Cardiac fibroblast (primary cell): ENCODE measurements at regions not wholly inside any gene's neighbourhood (a gene's known extent, or its start where the extent isn't known, plus 50 kb on each side); places are given as distances from the start of the nearest gene placed in this dataset.
"Not testable (repeated sequence)": the region's sequence is repeated elsewhere in the genome, so short reads cannot be mapped to it uniquely, and the experiment has no call there.

Experiments used
- DNase-seq, 2 donors: peaks; one replicate each; pipeline versions ENCODE4 v3.0.0 to v3.0.0-alpha.2; 2010; ENCODE audit warnings: low read depth in 2 of 2
- H3K4me3 ChIP-seq, 2 donors: replicated peaks in 1 of 2; 1 replicate in 1 of 2; 2 replicates in 1 of 2; pipeline ENCODE4 v1.5.1; 2011; ENCODE audit warnings: low read depth in 2 of 2, low read length in 2 of 2, mild to moderate bottlenecking in 2 of 2, moderate library complexity in 1 of 2
- CTCF ChIP-seq: IDR thresholded peaks from one replicate; pipeline ENCODE4 v1.5.1; 2011; ENCODE audit warnings: low read depth, mild to moderate bottlenecking, low read length, inconsistent platforms

DNA sequence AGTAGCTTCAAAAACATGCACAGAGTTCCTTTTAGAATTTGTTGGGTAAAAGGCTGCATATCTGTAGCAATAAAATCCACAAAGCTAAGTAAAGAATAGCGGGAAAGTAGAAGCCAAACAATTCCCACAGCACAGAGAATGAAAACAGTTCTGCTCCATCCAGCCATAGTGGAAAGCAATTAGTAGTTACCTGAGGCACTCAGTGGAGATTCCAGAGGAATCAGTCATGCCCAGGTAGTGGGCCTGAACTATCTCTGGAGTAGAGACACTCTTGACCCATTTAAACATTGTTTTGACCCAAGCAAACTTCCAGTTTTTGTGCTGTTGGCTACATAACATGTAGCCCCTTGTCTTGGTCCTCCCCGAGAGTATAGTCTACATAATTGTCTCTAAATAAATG lies 559.5 kb upstream of the PTCHD4 start:
- TF ChIP-seq CTCF: no peak
- no peak for DNase-seq
- H3K4me3 ChIP-seq: no peak overlapping the region

- no peak overlapping the region for H3K4me3 ChIP-seq
- no peak for TF ChIP-seq CTCF
- no peak for DNase-seq
These were observed 556.8 kb upstream of the PTCHD4 start for GRCh38 chr6:48667797-48668196.

DNA sequence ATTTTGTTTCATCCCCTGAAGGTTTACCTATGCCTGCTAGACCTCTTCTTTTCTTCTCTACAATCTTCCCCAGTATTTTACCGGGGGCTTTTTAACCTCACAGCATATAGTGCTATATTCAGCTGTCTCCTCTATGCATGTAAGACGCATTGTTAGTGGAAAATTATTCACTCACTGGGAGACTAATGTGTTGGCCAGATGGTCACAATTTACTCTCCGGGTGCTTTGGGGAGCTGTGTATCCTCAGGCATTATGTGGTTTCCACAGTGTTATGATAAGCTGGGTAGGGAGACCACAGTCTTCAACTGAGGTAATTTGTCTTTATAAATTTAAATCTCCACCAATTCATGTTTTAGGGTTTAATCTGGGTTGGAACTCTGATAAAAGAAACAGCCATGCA lies 553.8 kb upstream of the PTCHD4 start:
- no peak overlapping the region for H3K4me3 ChIP-seq
- TF ChIP-seq CTCF: no peak
- DNase-seq: no peak

DNA sequence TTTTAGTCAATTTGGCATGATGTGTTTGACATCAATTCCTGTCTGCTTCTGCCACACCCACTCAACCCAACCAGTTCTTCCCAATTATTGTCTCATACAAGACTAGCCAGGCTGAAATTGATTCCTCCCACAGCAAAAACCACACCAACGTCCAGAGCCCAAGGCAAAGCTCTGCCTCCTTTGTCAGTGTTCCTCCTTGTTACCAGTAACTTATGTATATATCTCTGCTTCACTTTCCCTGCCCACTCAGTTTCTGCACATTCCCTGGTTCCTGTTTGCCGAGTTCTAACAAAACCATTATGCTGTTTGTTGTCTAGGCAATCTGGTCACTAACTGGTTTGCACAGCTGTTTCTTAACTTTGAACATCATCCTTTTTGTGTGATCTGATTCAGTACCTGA lies 547.9 kb upstream of the PTCHD4 start:
- no peak for TF ChIP-seq CTCF
- no peak for DNase-seq

GRCh38 chr6:48641544-48641943 lies 530.5 kb upstream of the PTCHD4 start:
- H3K4me3 ChIP-seq: no peak overlapping the region
- DNase-seq: peak; percentile 4 to 31
- no peak for TF ChIP-seq CTCF

More for the DNA sequence above, 547.9 kb upstream of the PTCHD4 start:
- H3K4me3 ChIP-seq: no peak overlapping the region

GRCh38 chr6:48638796-48639195 lies 527.8 kb upstream of the PTCHD4 start:
- DNase-seq: not testable (repeated sequence)

GRCh38 chr6:48630511-48630910 lies 519.5 kb upstream of the PTCHD4 start:
- no peak for TF ChIP-seq CTCF
- no peak overlapping the region for H3K4me3 ChIP-seq
- no peak for DNase-seq

More at GRCh38 chr6:48638796-48639195, 527.8 kb upstream of the PTCHD4 start:
- not testable (repeated sequence) for H3K4me3 ChIP-seq

DNA sequence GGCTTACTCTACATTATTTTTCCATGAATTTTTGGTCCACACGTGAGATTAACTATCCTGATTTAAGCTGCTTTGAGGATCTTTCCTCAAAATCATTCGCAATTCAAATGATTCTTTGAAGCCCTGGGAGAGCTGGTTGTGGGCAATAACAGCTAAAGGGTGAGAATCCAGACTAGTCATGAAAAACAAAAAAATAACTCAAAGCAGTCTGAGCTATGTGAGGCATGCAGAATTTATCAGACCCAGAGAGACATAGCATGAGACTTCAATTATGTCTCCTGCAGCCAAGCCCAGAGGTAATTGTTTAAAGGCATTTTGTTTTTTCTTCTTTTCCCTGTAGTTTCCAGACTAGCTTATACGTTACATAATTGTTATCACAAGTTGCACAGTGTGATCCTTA lies 517.3 kb upstream of the PTCHD4 start:
- peak; percentile 11 to 24 for DNase-seq
- TF ChIP-seq CTCF: no peak

More for the DNA sequence above, 517.3 kb upstream of the PTCHD4 start:
- no peak overlapping the region for H3K4me3 ChIP-seq
